ENCODE measurements at regions not wholly inside any gene's neighbourhood (a gene's known extent, or its start where the extent isn't known, plus 50 kb on each side); places are given as distances from the start of the nearest gene placed in this dataset.

DNA sequence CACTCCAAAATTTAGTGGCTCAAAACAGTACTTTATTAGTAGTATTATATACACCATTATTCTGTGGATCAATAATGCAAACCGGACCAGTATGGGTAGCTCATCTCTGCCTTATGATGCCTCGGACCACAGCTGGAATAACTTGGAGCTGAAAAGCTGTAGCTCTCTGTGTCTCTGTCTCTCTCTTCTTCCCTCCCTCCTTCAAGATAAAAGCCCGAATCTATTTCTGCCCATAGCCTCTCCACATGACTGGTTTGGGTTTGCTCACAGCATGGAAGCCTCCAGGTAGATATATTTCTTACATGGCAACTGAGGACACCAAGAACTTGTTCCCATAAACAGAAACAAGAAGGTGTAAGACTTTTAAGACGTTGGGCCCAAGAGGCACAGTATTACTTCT is 147.5 kb upstream of the TBCA start:
- DNase-seq (no peak), ATAC-seq (no peak)
- peaks cover 11% of the 10 kb centered on the region for H3K27me3 Mint-ChIP-seq
- H3K36me3 Mint-ChIP-seq (ENCODE audit: low read depth): no peaks in the 10 kb centered on the region
- H3K4me3 Mint-ChIP-seq: no peak overlapping the region
- peaks cover 4% of the 10 kb centered on the region for H3K9me3 Mint-ChIP-seq
- TF ChIP-seq, protein P1, sequence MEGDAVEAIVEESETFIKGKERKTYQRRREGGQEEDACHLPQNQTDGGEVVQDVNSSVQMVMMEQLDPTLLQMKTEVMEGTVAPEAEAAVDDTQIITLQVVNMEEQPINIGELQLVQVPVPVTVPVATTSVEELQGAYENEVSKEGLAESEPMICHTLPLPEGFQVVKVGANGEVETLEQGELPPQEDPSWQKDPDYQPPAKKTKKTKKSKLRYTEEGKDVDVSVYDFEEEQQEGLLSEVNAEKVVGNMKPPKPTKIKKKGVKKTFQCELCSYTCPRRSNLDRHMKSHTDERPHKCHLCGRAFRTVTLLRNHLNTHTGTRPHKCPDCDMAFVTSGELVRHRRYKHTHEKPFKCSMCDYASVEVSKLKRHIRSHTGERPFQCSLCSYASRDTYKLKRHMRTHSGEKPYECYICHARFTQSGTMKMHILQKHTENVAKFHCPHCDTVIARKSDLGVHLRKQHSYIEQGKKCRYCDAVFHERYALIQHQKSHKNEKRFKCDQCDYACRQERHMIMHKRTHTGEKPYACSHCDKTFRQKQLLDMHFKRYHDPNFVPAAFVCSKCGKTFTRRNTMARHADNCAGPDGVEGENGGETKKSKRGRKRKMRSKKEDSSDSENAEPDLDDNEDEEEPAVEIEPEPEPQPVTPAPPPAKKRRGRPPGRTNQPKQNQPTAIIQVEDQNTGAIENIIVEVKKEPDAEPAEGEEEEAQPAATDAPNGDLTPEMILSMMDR (IDR thresholded peaks at IDR 0.05): no peak
- CTCF ChIA-PET: no interaction called here
- intact Hi-C loops (cut with micrococcal nuclease): no loop called here
- POLR2A ChIA-PET: no interaction called here
- peaks cover 3% of the 10 kb centered on the region for H3K4me1 Mint-ChIP-seq (ENCODE audit: low read depth)
- no peak overlapping the region for H3K27ac Mint-ChIP-seq

DNA sequence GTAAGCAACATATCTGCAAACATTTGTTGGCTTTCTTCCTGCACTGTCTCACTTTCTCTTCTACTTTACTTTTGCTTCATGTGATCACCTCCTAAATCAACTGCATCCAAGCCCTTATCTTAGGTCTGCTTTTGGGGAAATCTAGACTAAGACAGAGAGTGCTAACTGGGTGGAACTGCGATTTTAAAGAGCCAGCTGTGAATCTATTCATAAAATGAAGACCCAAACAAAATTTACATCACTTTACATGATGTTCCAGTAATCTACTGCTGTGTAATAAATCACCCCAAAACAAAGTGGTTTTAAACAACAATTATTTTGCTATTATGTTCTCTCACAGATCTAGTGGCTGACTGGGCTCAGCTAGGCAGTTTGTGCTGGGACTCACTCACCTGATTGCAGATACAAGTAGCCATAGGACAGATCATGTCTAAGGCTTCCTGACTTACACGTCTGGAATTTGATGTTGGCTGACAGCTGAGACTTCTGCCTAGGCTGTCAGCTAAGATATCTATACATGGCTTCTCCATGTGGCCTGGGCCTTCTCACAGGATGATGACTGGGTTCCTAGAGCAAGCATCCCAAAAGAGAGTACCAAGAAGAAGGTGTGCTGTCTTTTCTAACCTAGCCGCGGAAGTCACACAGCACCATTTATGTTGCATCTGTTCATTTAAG is 145.1 kb upstream of the TBCA start:
- Mint-ChIP-seq H3K9me3 (no peaks in the 10 kb centered on the region), H3K27ac (no peak overlapping the region), H3K27me3 (peaks cover 8% of the 10 kb centered on the region), H3K4me1 (ENCODE audit: low read depth) (peaks cover 3% of the 10 kb centered on the region), H3K4me3 (no peak overlapping the region), H3K36me3 (ENCODE audit: low read depth) (no peaks in the 10 kb centered on the region)
- ATAC-seq (no peak), DNase-seq (no peak)
- intact Hi-C loops (cut with micrococcal nuclease): no loop called here
- ChIA-PET CTCF (no interaction called here), POLR2A (no interaction called here)
- TF ChIP-seq, protein P1 (IDR thresholded peaks at IDR 0.05): no peak

DNA sequence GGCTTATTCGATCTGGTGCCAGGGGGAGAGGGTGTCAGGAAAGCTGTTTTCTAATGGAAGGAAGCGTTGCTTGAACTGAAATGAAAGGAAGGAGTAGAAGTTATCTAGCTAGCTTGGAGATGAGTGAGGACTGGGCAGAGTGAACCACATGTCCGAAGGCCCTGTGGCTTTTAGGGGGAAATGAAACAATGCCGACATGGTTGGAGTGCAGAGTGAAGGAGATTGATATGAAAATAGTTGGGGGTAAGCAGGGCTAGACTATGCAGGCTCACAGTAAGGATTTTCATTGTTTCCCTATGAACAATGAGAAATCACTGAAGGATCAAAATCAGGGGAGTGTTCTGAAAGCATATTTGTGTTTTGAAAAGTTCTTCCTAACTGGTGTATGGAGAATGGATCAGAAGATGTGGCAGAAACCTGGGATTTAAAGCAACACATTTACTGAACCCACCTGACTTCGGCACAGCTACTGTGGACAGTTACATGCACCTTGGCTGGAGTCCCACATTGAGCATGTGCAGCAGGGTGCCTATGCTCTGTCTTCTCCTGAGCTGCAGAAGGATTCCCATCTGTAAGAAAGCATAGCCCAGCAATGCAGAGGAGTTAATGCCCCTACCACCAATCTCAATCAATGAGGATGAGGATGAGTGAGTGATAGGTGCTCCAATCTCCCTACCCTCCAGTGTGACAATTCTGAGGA is 144.4 kb upstream of the TBCA start:
- no peaks in the 10 kb centered on the region for H3K9me3 Mint-ChIP-seq
- intact Hi-C loops (cut with micrococcal nuclease): no loop called here
- ATAC-seq (no peak), DNase-seq (no peak)
- H3K36me3 Mint-ChIP-seq (ENCODE audit: low read depth): no peaks in the 10 kb centered on the region
- no peak overlapping the region for H3K27ac Mint-ChIP-seq
- peaks cover 5% of the 10 kb centered on the region for H3K27me3 Mint-ChIP-seq
- CTCF ChIA-PET: no interaction called here
- H3K4me3 Mint-ChIP-seq: no peak overlapping the region
- H3K4me1 Mint-ChIP-seq (ENCODE audit: low read depth): peaks cover 2% of the 10 kb centered on the region
- TF ChIP-seq, protein P1 (IDR thresholded peaks at IDR 0.05): no peak
- POLR2A ChIA-PET: interaction anchor here (0.6 kb wide), 1 partner anchor 218 kb away, joined by 3 read pairs; no protein-coding TSS in a partner anchor

DNA sequence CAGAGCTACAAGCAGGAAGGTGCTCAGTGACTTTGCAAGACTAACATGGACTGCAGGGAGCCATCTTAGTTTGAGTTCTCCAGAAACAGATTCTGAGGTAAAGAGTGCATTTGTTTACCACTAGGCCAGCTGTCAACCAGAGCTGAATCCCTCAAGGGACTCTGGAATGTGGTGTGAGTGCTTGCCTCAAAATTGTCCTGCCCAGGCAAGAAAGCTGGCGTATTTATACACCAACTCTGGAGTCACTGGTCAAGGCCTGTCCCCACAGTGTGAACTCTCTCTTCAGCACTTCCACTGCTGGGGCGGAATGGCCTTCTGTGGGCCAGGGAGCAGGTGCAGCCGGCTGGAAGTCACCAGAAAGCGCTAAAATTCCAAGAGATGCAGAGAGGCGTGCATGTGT is 139.2 kb upstream of the TBCA start:
- peaks cover 5% of the 10 kb centered on the region for H3K27me3 Mint-ChIP-seq
- ChIA-PET CTCF (no interaction called here), POLR2A (no interaction called here)
- DNase-seq: no peak
- no peaks in the 10 kb centered on the region for H3K36me3 Mint-ChIP-seq (ENCODE audit: low read depth)
- TF ChIP-seq, protein P1 (IDR thresholded peaks at IDR 0.05): no peak
- no peak overlapping the region for H3K4me3 Mint-ChIP-seq
- intact Hi-C loops (cut with micrococcal nuclease): no loop called here
- no peak overlapping the region for H3K27ac Mint-ChIP-seq
- ATAC-seq: no peak
- H3K9me3 Mint-ChIP-seq: no peaks in the 10 kb centered on the region
- no peaks in the 10 kb centered on the region for H3K4me1 Mint-ChIP-seq (ENCODE audit: low read depth)

DNA sequence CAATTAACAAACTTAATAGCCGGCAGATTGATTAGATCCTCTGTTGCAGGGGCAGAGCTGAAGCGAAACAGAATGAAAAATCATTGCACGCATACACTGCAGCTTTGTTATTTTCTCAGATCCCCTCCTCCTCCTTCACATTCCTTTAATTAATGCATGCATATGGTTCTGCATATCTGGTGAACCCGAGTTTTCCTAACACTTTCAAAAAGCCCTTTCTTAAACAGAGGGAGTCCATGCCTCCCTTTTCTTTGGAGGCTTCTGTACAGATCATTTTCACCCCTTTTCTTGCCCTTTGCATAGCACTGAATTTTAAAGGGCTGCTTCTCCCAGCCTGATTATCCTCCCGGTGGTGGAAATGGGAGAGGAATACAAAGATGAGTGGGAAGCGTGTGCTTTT is 136.6 kb upstream of the TBCA start:
- DNase-seq (no peak), ATAC-seq (no peak)
- Mint-ChIP-seq H3K9me3 (no peaks in the 10 kb centered on the region), H3K27me3 (peaks cover 6% of the 10 kb centered on the region), H3K4me3 (no peak overlapping the region), H3K27ac (no peak overlapping the region), H3K4me1 (ENCODE audit: low read depth) (no peaks in the 10 kb centered on the region), H3K36me3 (ENCODE audit: low read depth) (no peaks in the 10 kb centered on the region)
- ChIA-PET POLR2A (no interaction called here), CTCF (no interaction called here)
- intact Hi-C loops (cut with micrococcal nuclease): no loop called here
- TF ChIP-seq, protein P1 (IDR thresholded peaks at IDR 0.05): no peak

Data from activated CD8-positive, alpha-beta T cell treated with anti-CD3 and anti-CD28 coated beads for 36 hours (primary cell).